ENCODE measurements at regions not wholly inside any gene's neighbourhood (a gene's known extent, or its start where the extent isn't known, plus 50 kb on each side); places are given as distances from the start of the nearest gene placed in this dataset.

- no peak for DNase-seq (ENCODE audit: low spot score)
These were observed 65.0 kb upstream of the ACO1 start for GRCh38 chr9:32319312-32319929.

GRCh38 chr9:32322622-32323021, 61.8 kb upstream of the ACO1 start:
- no peak for DNase-seq (ENCODE audit: low spot score)

- no peak for DNase-seq (ENCODE audit: low spot score)
These were observed 58.3 kb upstream of the ACO1 start for GRCh38 chr9:32326146-32326545.

GRCh38 chr9:32331240-32331639, 53.2 kb upstream of the ACO1 start:
- no peak for DNase-seq (ENCODE audit: low spot score)

GRCh38 chr9:32334112-32334511, 50.3 kb upstream of the ACO1 start:
- no peak for DNase-seq (ENCODE audit: low spot score)
